ENCODE measurements at regions not wholly inside any gene's neighbourhood (a gene's known extent, or its start where the extent isn't known, plus 50 kb on each side); places are given as distances from the start of the nearest gene placed in this dataset.
A peak's percentile ranks its signal among the peaks of the same experiment; 100 is the strongest.

- no peaks in the 10 kb centered on the region for H3K36me3 ChIP-seq
- H3K27me3 ChIP-seq (ENCODE audit: low read depth), result no peaks in the 10 kb centered on the region
- no peak overlapping the region for H3K4me3 ChIP-seq
- peaks cover 15% of the 10 kb centered on the region for H3K9me3 ChIP-seq (replicated peaks)
- intact Hi-C loops (cut with micrococcal nuclease), result no loop called here
- DNase-seq, result no peak
- no peak overlapping the region for H3K27ac ChIP-seq (replicated peaks)
- no peaks in the 10 kb centered on the region for H3K4me1 ChIP-seq
- TF ChIP-seq CTCF (IDR thresholded peaks at IDR 0.05; ENCODE audit: borderline replicate concordance), result no peak
Observed at GRCh38 chr15:95953032-95953431, 377.5 kb upstream of the NR2F2 start.

- Histone ChIP-seq H3K27ac (replicated peaks) (no peak overlapping the region), H3K4me3 (no peak overlapping the region), H3K36me3 (no peaks in the 10 kb centered on the region), H3K27me3 (ENCODE audit: low read depth) (no peaks in the 10 kb centered on the region), H3K9me3 (replicated peaks) (peaks cover 33% of the 10 kb centered on the region), H3K4me1 (no peaks in the 10 kb centered on the region)
- DNase-seq, result no peak
- intact Hi-C loops (cut with micrococcal nuclease), result no loop called here
- TF ChIP-seq CTCF (IDR thresholded peaks at IDR 0.05; ENCODE audit: borderline replicate concordance), result no peak
Observed at GRCh38 chr15:95957861-95958260, 372.6 kb upstream of the NR2F2 start.

GRCh38 chr15:95958382-95958781 lies 372.1 kb upstream of the NR2F2 start:
- no peaks in the 10 kb centered on the region for H3K4me1 ChIP-seq
- TF ChIP-seq CTCF (IDR thresholded peaks at IDR 0.05; ENCODE audit: borderline replicate concordance), result no peak
- no peak for DNase-seq
- H3K9me3 ChIP-seq (replicated peaks), result peaks cover 37% of the 10 kb centered on the region
- intact Hi-C loops (cut with micrococcal nuclease), result no loop called here
- H3K4me3 ChIP-seq, result no peak overlapping the region
- H3K36me3 ChIP-seq, result no peaks in the 10 kb centered on the region
- no peaks in the 10 kb centered on the region for H3K27me3 ChIP-seq (ENCODE audit: low read depth)
- no peak overlapping the region for H3K27ac ChIP-seq (replicated peaks)

GRCh38 chr15:95968856-95969255 lies 361.6 kb upstream of the NR2F2 start:
- H3K36me3 ChIP-seq, result no peaks in the 10 kb centered on the region
- no peaks in the 10 kb centered on the region for H3K4me1 ChIP-seq
- H3K9me3 ChIP-seq (replicated peaks), result peaks cover 4% of the 10 kb centered on the region
- no peak for DNase-seq
- no peak overlapping the region for H3K27ac ChIP-seq (replicated peaks)
- no peaks in the 10 kb centered on the region for H3K27me3 ChIP-seq (ENCODE audit: low read depth)
- intact Hi-C loops (cut with micrococcal nuclease), result no loop called here
- H3K4me3 ChIP-seq, result no peak overlapping the region
- TF ChIP-seq CTCF (IDR thresholded peaks at IDR 0.05; ENCODE audit: borderline replicate concordance), result no peak

GRCh38 chr15:95970326-95970725 lies 360.2 kb upstream of the NR2F2 start:
- intact Hi-C loops (cut with micrococcal nuclease), result no loop called here
- Histone ChIP-seq H3K27me3 (ENCODE audit: low read depth) (no peaks in the 10 kb centered on the region), H3K27ac (replicated peaks) (no peak overlapping the region), H3K4me3 (no peak overlapping the region), H3K4me1 (no peaks in the 10 kb centered on the region), H3K36me3 (no peaks in the 10 kb centered on the region), H3K9me3 (replicated peaks) (peaks cover 5% of the 10 kb centered on the region)
- no peak for TF ChIP-seq CTCF (IDR thresholded peaks at IDR 0.05; ENCODE audit: borderline replicate concordance)
- no peak for DNase-seq

GRCh38 chr15:95972041-95972553 lies 358.4 kb upstream of the NR2F2 start:
- Histone ChIP-seq H3K27me3 (ENCODE audit: low read depth) (no peaks in the 10 kb centered on the region), H3K36me3 (no peaks in the 10 kb centered on the region), H3K9me3 (replicated peaks) (peaks cover 8% of the 10 kb centered on the region), H3K27ac (replicated peaks) (peak overlapping the region; percentile 8), H3K4me1 (no peaks in the 10 kb centered on the region), H3K4me3 (no peak overlapping the region)
- intact Hi-C loops (cut with micrococcal nuclease), result no loop called here
- DNase-seq, result no peak
- no peak for TF ChIP-seq CTCF (IDR thresholded peaks at IDR 0.05; ENCODE audit: borderline replicate concordance)

Measured in left ventricle myocardium inferior (tissue), 1 donor.